Body of pancreas (tissue), 4 donors: ENCODE measurements at regions not wholly inside any gene's neighbourhood (a gene's known extent, or its start where the extent isn't known, plus 50 kb on each side); places are given as distances from the start of the nearest gene placed in this dataset.
"Not testable (repeated sequence)": the region's sequence is repeated elsewhere in the genome, so short reads cannot be mapped to it uniquely, and the experiment has no call there.

Source experiments
- CTCF ChIP-seq, 7 experiments: fragments of 450-650 bp in 4 of 7; fragments of 200-600 bp in 3 of 7; sonication (generic) in 3 of 7; IDR thresholded peaks; one replicate each; pipeline ENCODE4 v1.5.1; 2016 to 2019; ENCODE audit warnings: antibody characterized with exemption in 7 of 7
- POLR2A ChIP-seq, 3 donors: fragments of 450-650 bp; IDR thresholded peaks; one replicate each; pipeline ENCODE4 v1.6.1; 2016; ENCODE audit warnings: antibody characterized with exemption in 3 of 3, mild to moderate bottlenecking in 2 of 3

GRCh38 chr13:52565324-52565723 lies 76.9 kb upstream of the HNRNPA1L2 start:
- not testable (repeated sequence) for TF ChIP-seq CTCF, POLR2A (IDR thresholded peaks at IDR 0.05)
